GM18498 (cell line): ENCODE measurements at regions not wholly inside any gene's neighbourhood (a gene's known extent, or its start where the extent isn't known, plus 50 kb on each side); places are given as distances from the start of the nearest gene placed in this dataset.
"Not testable (repeated sequence)": the region's sequence is repeated elsewhere in the genome, so short reads cannot be mapped to it uniquely, and the experiment has no call there.

Experiments used
- ATAC-seq: cut with Tn5 transposase; IDR thresholded peaks from one replicate; pipeline ENCODE4 v1.9.1; 2021; ENCODE audit warnings: mild to moderate bottlenecking, moderate library complexity; ENCODE audit not compliant: unreplicated experiment

GRCh38 chr7:41579961-41580935, 122.6 kb downstream of the INHBA start:
- ATAC-seq, result no peak

- ATAC-seq, result no peak
Measured at GRCh38 chr7:41578700-41579099, 124.2 kb downstream of the INHBA start.

GRCh38 chr7:41576166-41576565, 126.7 kb downstream of the INHBA start:
- no peak for ATAC-seq

GRCh38 chr7:41574377-41574776, 128.5 kb downstream of the INHBA start:
- ATAC-seq, result no peak

- ATAC-seq, result no peak
Measured at GRCh38 chr7:41573862-41574261, 129.0 kb downstream of the INHBA start.

- no peak for ATAC-seq
Measured at GRCh38 chr7:41573443-41573842, 129.4 kb downstream of the INHBA start.

GRCh38 chr7:41573015-41573414, 129.9 kb downstream of the INHBA start:
- no peak for ATAC-seq

GRCh38 chr7:41571573-41571972, 131.3 kb downstream of the INHBA start:
- no peak for ATAC-seq

GRCh38 chr7:41570766-41571165, 132.1 kb downstream of the INHBA start:
- ATAC-seq, result no peak

GRCh38 chr7:41568135-41568534, 134.8 kb downstream of the INHBA start:
- ATAC-seq, result no peak

GRCh38 chr7:41567731-41568114, 135.2 kb downstream of the INHBA start:
- no peak for ATAC-seq

GRCh38 chr7:41567031-41567730, 135.7 kb downstream of the INHBA start:
- ATAC-seq, result no peak

- no peak for ATAC-seq
Measured at GRCh38 chr7:41566581-41566980, 136.3 kb downstream of the INHBA start.

- no peak for ATAC-seq
Measured at GRCh38 chr7:41565655-41566054, 137.2 kb downstream of the INHBA start.

- ATAC-seq, result no peak
Measured at GRCh38 chr7:41559426-41559825, 143.5 kb downstream of the INHBA start.

- ATAC-seq, result no peak
Measured at GRCh38 chr7:41554481-41554880, 148.4 kb downstream of the INHBA start.

GRCh38 chr7:41550046-41550445, 152.8 kb downstream of the INHBA start:
- not testable (repeated sequence) for ATAC-seq

GRCh38 chr7:41544241-41544640, 158.6 kb downstream of the INHBA start:
- no peak for ATAC-seq

GRCh38 chr7:41540601-41541000, 162.3 kb downstream of the INHBA start:
- no peak for ATAC-seq

GRCh38 chr7:41538810-41539724, 163.8 kb downstream of the INHBA start:
- no peak for ATAC-seq
